ENCODE measurements at regions not wholly inside any gene's neighbourhood (a gene's known extent, or its start where the extent isn't known, plus 50 kb on each side); places are given as distances from the start of the nearest gene placed in this dataset.

- no peak for TF ChIP-seq CTCF (IDR thresholded peaks at IDR 0.05; ENCODE audit: insufficient read depth, missing control alignments)
- no peak for DNase-seq (ENCODE audit: insufficient read length, low spot score)
- FAIRE-seq: no peak
Observed at GRCh38 chr4:183798301-183799253, 106.5 kb upstream of the STOX2 start.

DNA sequence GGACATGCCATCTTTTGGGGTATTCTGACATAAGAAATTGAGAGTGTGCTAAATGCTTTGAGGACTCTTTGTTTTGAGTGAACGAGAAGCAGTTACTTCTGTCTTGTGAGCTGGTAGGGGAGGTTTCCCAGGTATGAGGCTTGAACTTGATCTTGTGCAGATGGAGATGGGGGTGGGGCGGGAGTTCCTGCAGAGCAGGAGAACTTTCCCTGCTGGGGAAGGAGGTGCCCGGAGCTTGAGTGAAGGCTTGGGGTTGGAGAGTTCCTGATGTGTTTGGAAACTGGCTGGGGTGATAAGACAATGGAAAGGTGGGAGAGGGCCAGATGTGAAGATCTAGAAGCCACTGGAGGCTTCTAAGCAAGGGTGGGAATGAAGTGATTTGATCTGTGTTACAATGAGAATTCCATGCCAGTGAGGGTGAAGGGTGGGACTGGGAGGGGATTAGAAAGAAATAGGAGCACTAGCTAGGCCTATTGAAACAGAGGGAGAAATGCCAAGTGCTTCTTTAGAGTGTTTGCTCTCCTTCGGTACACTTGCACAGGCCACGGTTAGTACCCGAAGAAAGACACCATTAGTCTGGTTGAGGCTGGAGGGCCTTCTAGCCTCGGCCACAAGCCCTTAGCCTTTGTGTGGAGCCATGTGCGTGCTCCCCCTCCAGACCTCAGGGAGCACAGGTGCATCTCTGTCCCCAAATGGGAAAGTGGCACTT lies 103.5 kb upstream of the STOX2 start:
- FAIRE-seq (no peak), DNase-seq (ENCODE audit: insufficient read length, low spot score) (no peak)
- no peak for TF ChIP-seq CTCF (IDR thresholded peaks at IDR 0.05; ENCODE audit: insufficient read depth, missing control alignments)

DNA sequence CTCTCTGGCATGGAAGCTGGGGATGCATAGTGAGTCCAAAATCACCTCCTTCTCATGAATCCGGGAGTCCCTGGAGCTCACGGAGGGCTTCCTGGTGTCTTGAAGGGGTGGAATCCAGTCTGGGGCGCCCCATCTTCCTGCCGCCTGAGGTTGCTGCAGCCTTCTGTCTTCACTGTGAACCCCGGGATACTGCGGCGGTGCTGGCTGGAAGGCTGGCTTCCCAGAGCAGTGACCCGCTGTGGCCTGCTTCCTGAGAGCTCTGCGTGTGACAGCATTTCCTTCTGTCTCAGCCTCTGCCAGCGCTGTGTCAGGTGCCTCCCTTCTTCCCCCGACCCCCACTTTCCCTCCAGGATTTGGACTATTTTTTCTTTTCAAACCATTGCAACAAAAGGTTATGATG lies 98.8 kb upstream of the STOX2 start:
- FAIRE-seq: no peak
- no peak for DNase-seq (ENCODE audit: insufficient read length, low spot score)
- no peak for TF ChIP-seq CTCF (IDR thresholded peaks at IDR 0.05; ENCODE audit: insufficient read depth, missing control alignments)

DNA sequence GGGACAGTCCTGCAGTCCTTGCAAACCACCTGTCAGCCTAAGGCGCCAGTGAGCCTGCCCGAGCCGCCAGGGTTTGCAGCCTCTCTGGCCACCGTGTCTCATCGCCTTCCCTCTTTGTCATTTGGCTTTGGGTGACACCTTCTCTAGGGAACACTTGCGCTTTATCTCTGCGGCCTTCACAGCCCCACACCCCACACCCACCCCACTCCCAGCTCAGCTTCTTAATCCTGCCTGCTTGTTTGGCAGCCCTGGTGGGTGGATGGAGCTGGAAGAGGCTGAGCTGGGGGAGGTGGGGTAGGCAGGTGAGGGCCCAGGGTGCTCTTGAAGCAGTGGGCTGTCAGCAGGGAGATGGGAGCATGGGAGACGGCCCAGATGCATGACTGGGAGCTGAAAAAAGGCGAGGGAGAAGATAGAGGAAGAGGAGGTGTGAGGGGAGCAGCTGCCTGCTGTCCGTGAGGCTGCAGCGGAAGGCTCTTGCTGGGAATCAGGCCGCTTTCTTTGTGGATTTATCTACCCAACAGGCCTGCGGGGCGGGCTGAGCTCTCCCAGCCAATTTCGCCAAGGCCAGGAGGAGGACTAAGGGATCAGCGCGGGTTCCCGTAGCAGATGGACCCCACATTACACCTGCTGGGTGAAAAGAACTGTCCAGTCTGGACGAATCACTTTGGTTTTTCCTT lies 97.5 kb upstream of the STOX2 start:
- DNase-seq (ENCODE audit: insufficient read length, low spot score) (no peak), FAIRE-seq (no peak)
- TF ChIP-seq CTCF (IDR thresholded peaks at IDR 0.05; ENCODE audit: insufficient read depth, missing control alignments): no peak

GRCh38 chr4:183808097-183808456 lies 97.0 kb upstream of the STOX2 start:
- FAIRE-seq (no peak), DNase-seq (ENCODE audit: insufficient read length, low spot score) (no peak)
- TF ChIP-seq CTCF (IDR thresholded peaks at IDR 0.05; ENCODE audit: insufficient read depth, missing control alignments): no peak

DNA sequence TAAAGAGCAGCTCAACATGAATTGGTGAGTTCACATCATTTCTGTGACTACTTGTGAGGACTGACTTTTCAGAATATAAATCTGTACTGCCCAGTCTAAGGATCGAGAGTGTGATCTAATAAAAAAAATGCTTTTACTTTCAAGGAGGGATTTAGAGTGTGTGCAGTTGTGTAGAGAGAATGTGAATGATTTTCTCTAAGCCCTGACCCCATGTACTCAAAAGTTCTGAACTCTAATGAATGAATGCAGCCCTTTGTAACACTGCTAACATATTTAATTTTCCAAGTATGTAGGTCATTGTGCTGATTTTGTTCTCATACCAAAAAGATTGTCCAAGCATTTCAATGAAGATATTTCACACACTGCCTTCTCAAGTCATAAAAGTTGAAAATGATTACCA lies 92.5 kb upstream of the STOX2 start:
- no peak for DNase-seq (ENCODE audit: insufficient read length, low spot score)
- TF ChIP-seq CTCF (IDR thresholded peaks at IDR 0.05; ENCODE audit: insufficient read depth, missing control alignments): no peak
- no peak for FAIRE-seq
